ENCODE measurements at regions not wholly inside any gene's neighbourhood (a gene's known extent, or its start where the extent isn't known, plus 50 kb on each side); places are given as distances from the start of the nearest gene placed in this dataset.

GRCh38 chr5:121735618-121736017 is 116.1 kb upstream of the FTMT start:
- H3K9me3 ChIP-seq (ENCODE audit: low read depth): no peaks in the 10 kb centered on the region
- no peaks in the 10 kb centered on the region for H3F3A ChIP-seq (ENCODE audit: low read depth)
- no peak overlapping the region for H2AFZ ChIP-seq (replicated peaks)
- no peaks in the 10 kb centered on the region for H3K27me3 ChIP-seq
- Mint-ChIP-seq H3K36me3 (no peaks in the 10 kb centered on the region), H3K9me3 (no peaks in the 10 kb centered on the region), H3K27me3 (ENCODE audit: insufficient read depth, low read depth) (no peaks in the 10 kb centered on the region), H3K4me1 (no peaks in the 10 kb centered on the region), H3K27ac (no peak overlapping the region), H3K4me3 (no peak overlapping the region)
- no peak overlapping the region for H3K27ac ChIP-seq
- no peaks in the 10 kb centered on the region for H3K79me2 ChIP-seq (ENCODE audit: low read depth)
- H3K4me2 ChIP-seq: no peak overlapping the region
- no peaks in the 10 kb centered on the region for H4K20me1 ChIP-seq (ENCODE audit: low read depth)
- no peaks in the 10 kb centered on the region for H3K36me3 ChIP-seq
- no peaks in the 10 kb centered on the region for H3K4me1 ChIP-seq
- TF ChIP-seq EZH2phosphoT487 (IDR thresholded peaks at IDR 0.05): no peak
- no peak for TF ChIP-seq EZH2 (IDR thresholded peaks at IDR 0.05)
- H3K4me3 ChIP-seq: no peak overlapping the region
- H3K9ac ChIP-seq: no peak overlapping the region
- DNase-seq (ENCODE audit: low spot score): no peak

- H3K27ac Mint-ChIP-seq: no peak overlapping the region
- no peaks in the 10 kb centered on the region for H3K9me3 ChIP-seq (ENCODE audit: low read depth)
- H3K27me3 ChIP-seq: no peaks in the 10 kb centered on the region
- H3K27me3 Mint-ChIP-seq (ENCODE audit: insufficient read depth, low read depth): no peaks in the 10 kb centered on the region
- no peak overlapping the region for H3K4me2 ChIP-seq
- H3K9me3 Mint-ChIP-seq: no peaks in the 10 kb centered on the region
- H3K4me1 Mint-ChIP-seq: no peaks in the 10 kb centered on the region
- TF ChIP-seq CTCF (IDR thresholded peaks at IDR 0.05) (no peak), EZH2phosphoT487 (IDR thresholded peaks at IDR 0.05) (no peak), EZH2 (IDR thresholded peaks at IDR 0.05) (no peak)
- no peak overlapping the region for H3K9ac ChIP-seq
- H4K20me1 ChIP-seq (ENCODE audit: low read depth): no peaks in the 10 kb centered on the region
- H3K27ac ChIP-seq: no peak overlapping the region
- no peak for DNase-seq (ENCODE audit: low spot score)
- H3K36me3 Mint-ChIP-seq: no peaks in the 10 kb centered on the region
- H3K36me3 ChIP-seq: no peaks in the 10 kb centered on the region
- H3F3A ChIP-seq (ENCODE audit: low read depth): no peaks in the 10 kb centered on the region
- H2AFZ ChIP-seq (replicated peaks): no peak overlapping the region
- H3K4me3 Mint-ChIP-seq: no peak overlapping the region
- no peak overlapping the region for H3K4me3 ChIP-seq
- no peaks in the 10 kb centered on the region for H3K79me2 ChIP-seq (ENCODE audit: low read depth)
- H3K4me1 ChIP-seq: no peaks in the 10 kb centered on the region
These were observed 114.6 kb upstream of the FTMT start for GRCh38 chr5:121737120-121737519.

GRCh38 chr5:121741156-121741555 is 110.5 kb upstream of the FTMT start:
- Mint-ChIP-seq H3K36me3 (no peaks in the 10 kb centered on the region), H3K27ac (no peak overlapping the region), H3K27me3 (ENCODE audit: insufficient read depth, low read depth) (no peaks in the 10 kb centered on the region), H3K4me3 (no peak overlapping the region), H3K4me1 (no peaks in the 10 kb centered on the region), H3K9me3 (no peaks in the 10 kb centered on the region)
- Histone ChIP-seq H3K4me2 (no peak overlapping the region), H3K27ac (no peak overlapping the region), H3K27me3 (no peaks in the 10 kb centered on the region), H3K36me3 (no peaks in the 10 kb centered on the region), H2AFZ (replicated peaks) (no peak overlapping the region), H3F3A (ENCODE audit: low read depth) (no peaks in the 10 kb centered on the region), H3K9ac (no peak overlapping the region), H3K79me2 (ENCODE audit: low read depth) (no peaks in the 10 kb centered on the region), H4K20me1 (ENCODE audit: low read depth) (no peaks in the 10 kb centered on the region), H3K4me3 (no peak overlapping the region), H3K4me1 (no peaks in the 10 kb centered on the region), H3K9me3 (ENCODE audit: low read depth) (no peaks in the 10 kb centered on the region)
- TF ChIP-seq EZH2phosphoT487 (IDR thresholded peaks at IDR 0.05) (no peak), EZH2 (IDR thresholded peaks at IDR 0.05) (no peak), CTCF (IDR thresholded peaks at IDR 0.05) (no peak)
- no peak for DNase-seq (ENCODE audit: low spot score)

- Histone ChIP-seq H3K27ac (no peak overlapping the region), H3K4me1 (no peaks in the 10 kb centered on the region), H3K9me3 (ENCODE audit: low read depth) (no peaks in the 10 kb centered on the region), H3F3A (ENCODE audit: low read depth) (no peaks in the 10 kb centered on the region), H3K4me2 (no peak overlapping the region), H3K27me3 (no peaks in the 10 kb centered on the region), H3K4me3 (no peak overlapping the region), H3K79me2 (ENCODE audit: low read depth) (no peaks in the 10 kb centered on the region), H4K20me1 (ENCODE audit: low read depth) (no peaks in the 10 kb centered on the region), H3K36me3 (no peaks in the 10 kb centered on the region), H3K9ac (no peak overlapping the region), H2AFZ (replicated peaks) (no peak overlapping the region)
- Mint-ChIP-seq H3K4me1 (no peaks in the 10 kb centered on the region), H3K4me3 (no peak overlapping the region), H3K27ac (no peak overlapping the region), H3K27me3 (ENCODE audit: insufficient read depth, low read depth) (no peaks in the 10 kb centered on the region), H3K9me3 (no peaks in the 10 kb centered on the region), H3K36me3 (no peaks in the 10 kb centered on the region)
- no peak for TF ChIP-seq EZH2phosphoT487 (IDR thresholded peaks at IDR 0.05)
- TF ChIP-seq CTCF (IDR thresholded peaks at IDR 0.05): no peak
- no peak for TF ChIP-seq EZH2 (IDR thresholded peaks at IDR 0.05)
- DNase-seq (ENCODE audit: low spot score): no peak
These were observed 107.1 kb upstream of the FTMT start for GRCh38 chr5:121744577-121744976.

Data from neural progenitor cell (in vitro differentiated cells).